Psoas muscle (tissue), 7 donors: ENCODE measurements at regions not wholly inside any gene's neighbourhood (a gene's known extent, or its start where the extent isn't known, plus 50 kb on each side); places are given as distances from the start of the nearest gene placed in this dataset.

ENCODE experiments used
- ATAC-seq, 4 donors: fragments of 200-7000 bp; cut with Tn5 transposase; one replicate each; pipeline ENCODE4 v1.9.1; 2020; ENCODE audit warnings: moderate library complexity in 3 of 4, mild to moderate bottlenecking in 2 of 4
- DNase-seq, 2 donors: peaks; one replicate each; pipeline ENCODE4 v3.0.0-alpha.2; 2020
- H3K27ac ChIP-seq: fragments of 200-600 bp; one replicate; pipeline ENCODE4 v1.8.0; 2022
- H3K27me3 ChIP-seq, 3 donors: fragments of 200-600 bp in 1 of 3; one replicate each; pipeline versions ENCODE4 v1.6.1 to v1.8.0; 2013 to 2022; ENCODE audit warnings: low read length in 2 of 3, mild to moderate bottlenecking in 2 of 3, moderate library complexity in 1 of 3; ENCODE audit not compliant: insufficient read depth in 3 of 3
- H3K36me3 ChIP-seq, 2 donors: fragments of 200-600 bp in 1 of 2; one replicate each; pipeline versions ENCODE4 v1.6.1 to v1.8.0; 2013 to 2022; ENCODE audit warnings: low read depth in 1 of 2, mild to moderate bottlenecking in 1 of 2, moderate library complexity in 1 of 2; ENCODE audit not compliant: insufficient read depth in 1 of 2
- H3K4me1 ChIP-seq: fragments of 200-600 bp; one replicate; pipeline ENCODE4 v1.8.0; 2022
- H3K4me3 ChIP-seq: fragments of 200-600 bp; one replicate; pipeline ENCODE4 v1.8.0; 2022; ENCODE audit warnings: mild to moderate bottlenecking
- H3K9me3 ChIP-seq: fragments of 200-600 bp; one replicate; pipeline ENCODE4 v1.8.0; 2022
- WGBS, 3 donors: extraction: QIAGEN DNeasy Blood & Tissue Kit; methylation state at CpG; one replicate each; pipeline versions ENCODE4 v1.1.6 to v1.1.7; 2013; 5-methylcytosine and 5-hydroxymethylcytosine counted together
- intact Hi-C, 2 donors: fragments of 100-400 bp; cut with DNase I; formaldehyde crosslinking; loops; one replicate each; pipeline versions ENCODE4 v1.11.0 to v1.14.2; 2022
- TF ChIP-seq, protein P1 (sequence below): fragments of 200-600 bp; IDR thresholded peaks from one replicate; pipeline ENCODE4 v1.8.0; 2022; ENCODE audit warnings: antibody characterized with exemption
- donor health status: healthy with polysubstance abuse.
- donor health status: DM: no; HTN: no; CAD: no; lungs with moderate emphysema.
- donor health status: Bipolar disorder and iron deficiency.
- donor health status: healthy.
- donor health status: DM: yes; HTN: yes; CAD: no.
- donor health status: DM: no; HTN: no; CAD: no.
- donor health status: DM: yes; HTN: yes; CAD: no.

DNA sequence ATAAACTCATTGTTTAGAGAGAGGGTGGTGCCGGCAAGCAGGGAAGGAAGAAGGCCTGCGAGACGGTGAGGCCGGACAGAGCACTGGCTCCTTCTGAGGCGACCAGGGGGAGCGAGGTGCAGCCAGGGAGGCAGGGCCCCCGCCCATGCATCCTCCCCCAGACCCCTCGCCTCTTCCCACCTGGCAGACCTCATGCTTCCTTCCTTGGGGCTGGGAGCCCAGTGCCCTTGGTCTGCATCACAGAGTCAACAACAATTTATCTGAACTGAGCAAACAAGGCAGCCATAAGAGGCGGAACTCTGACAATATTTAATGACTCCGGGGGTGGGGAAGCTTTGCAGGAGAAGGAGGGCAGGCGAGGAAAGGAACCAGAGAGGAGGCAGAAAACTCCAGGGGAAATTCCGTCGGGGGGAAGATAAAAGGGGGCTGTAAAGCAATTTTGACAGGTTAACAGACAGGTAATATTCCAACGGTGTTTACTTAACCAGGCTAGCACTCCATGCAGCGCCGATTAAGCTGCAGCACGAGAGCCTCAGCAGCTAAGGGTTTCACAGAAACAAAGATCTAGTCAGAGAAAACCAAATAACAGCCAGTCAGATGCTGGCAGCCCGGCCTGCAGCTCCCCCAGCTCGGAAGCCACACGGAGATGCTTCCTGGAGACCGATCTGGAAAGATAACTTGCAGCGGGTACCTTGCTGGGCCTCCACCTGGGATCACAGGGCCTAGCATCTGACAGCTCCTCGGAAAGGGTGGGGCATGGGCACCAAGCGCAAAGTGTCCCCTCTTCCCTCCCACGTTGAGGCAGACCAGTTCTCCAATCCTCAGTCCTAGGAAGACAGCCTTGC, 398.2 kb downstream of the SOX9 start:
- Histone ChIP-seq H3K27ac (no peak overlapping the region), H3K27me3 (no peaks in the 10 kb centered on the region), H3K4me3 (no peak overlapping the region), H3K4me1 (no peaks in the 10 kb centered on the region), H3K36me3 (no peaks in the 10 kb centered on the region), H3K9me3 (no peaks in the 10 kb centered on the region)
- 65 to 73% (median 66%) methylated on average over 25 of the region's 25 CpGs for WGBS, 3 donors
- DNase-seq: no peak
- TF ChIP-seq, protein P1, sequence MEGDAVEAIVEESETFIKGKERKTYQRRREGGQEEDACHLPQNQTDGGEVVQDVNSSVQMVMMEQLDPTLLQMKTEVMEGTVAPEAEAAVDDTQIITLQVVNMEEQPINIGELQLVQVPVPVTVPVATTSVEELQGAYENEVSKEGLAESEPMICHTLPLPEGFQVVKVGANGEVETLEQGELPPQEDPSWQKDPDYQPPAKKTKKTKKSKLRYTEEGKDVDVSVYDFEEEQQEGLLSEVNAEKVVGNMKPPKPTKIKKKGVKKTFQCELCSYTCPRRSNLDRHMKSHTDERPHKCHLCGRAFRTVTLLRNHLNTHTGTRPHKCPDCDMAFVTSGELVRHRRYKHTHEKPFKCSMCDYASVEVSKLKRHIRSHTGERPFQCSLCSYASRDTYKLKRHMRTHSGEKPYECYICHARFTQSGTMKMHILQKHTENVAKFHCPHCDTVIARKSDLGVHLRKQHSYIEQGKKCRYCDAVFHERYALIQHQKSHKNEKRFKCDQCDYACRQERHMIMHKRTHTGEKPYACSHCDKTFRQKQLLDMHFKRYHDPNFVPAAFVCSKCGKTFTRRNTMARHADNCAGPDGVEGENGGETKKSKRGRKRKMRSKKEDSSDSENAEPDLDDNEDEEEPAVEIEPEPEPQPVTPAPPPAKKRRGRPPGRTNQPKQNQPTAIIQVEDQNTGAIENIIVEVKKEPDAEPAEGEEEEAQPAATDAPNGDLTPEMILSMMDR: no peak
- no peak for ATAC-seq
- intact Hi-C loops: no loop called here

DNA sequence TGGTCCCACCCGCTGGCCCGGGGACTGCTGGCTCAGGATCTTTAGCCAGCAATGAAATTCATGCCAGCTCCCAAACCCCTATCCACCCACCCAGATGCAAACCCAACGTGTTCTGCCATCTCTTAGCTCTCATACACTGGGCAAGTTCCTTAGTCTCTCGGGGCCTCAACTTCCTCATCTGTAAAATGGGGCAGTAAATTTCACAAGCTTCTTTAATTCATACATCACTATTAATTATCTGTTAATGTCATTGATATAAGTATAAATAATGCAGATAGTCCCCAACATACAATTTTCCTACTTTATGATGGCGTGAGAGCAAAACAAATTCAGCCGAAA, 398.7 kb downstream of the SOX9 start:
- Histone ChIP-seq H3K36me3 (no peaks in the 10 kb centered on the region), H3K9me3 (no peaks in the 10 kb centered on the region), H3K27me3 (no peaks in the 10 kb centered on the region), H3K4me1 (no peaks in the 10 kb centered on the region), H3K4me3 (no peak overlapping the region), H3K27ac (no peak overlapping the region)
- TF ChIP-seq, protein P1: no peak
- intact Hi-C loops: no loop called here
- WGBS, 3 donors: 80 to 86% (median 84%) methylated on average over 6 of the region's 6 CpGs
- ATAC-seq (no peak), DNase-seq (no peak)

DNA sequence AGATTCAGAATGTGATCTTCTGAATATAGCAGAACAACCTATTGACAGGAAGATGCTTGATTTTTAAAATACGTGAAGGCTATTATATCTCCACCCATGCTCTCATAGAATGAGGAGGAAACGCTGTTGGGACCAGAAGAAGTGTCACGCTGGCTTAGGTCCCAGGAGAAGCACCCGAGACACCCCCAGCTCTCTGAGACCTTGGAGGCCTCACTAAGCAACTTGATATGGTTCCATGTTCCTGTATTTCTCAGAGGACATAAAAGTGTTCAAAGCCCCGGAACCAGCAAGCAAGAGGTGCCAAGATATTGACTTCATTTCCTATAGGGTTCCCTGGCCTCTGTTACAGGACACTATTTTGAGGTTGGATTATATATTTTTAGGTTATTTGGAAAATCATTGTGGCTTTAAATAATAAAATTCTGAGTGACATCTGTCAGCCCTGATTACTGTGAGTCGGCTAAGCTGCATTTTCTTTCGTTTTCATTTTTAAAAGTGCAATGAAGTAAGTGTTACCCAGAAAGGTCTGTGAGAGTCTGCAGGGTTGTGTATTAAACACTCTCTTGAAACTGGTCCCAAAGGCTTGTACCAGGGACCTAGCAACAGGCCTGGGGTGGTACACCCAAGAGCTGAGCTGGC, 400.0 kb downstream of the SOX9 start:
- Histone ChIP-seq H3K4me3 (no peak overlapping the region), H3K27ac (no peak overlapping the region), H3K9me3 (no peaks in the 10 kb centered on the region), H3K4me1 (no peaks in the 10 kb centered on the region), H3K36me3 (no peaks in the 10 kb centered on the region), H3K27me3 (no peaks in the 10 kb centered on the region)
- intact Hi-C loops: no loop called here
- 80 to 84% (median 82%) methylated on average over 7 of the region's 7 CpGs for WGBS, 3 donors
- TF ChIP-seq, protein P1: no peak
- DNase-seq (no peak), ATAC-seq (no peak)

DNA sequence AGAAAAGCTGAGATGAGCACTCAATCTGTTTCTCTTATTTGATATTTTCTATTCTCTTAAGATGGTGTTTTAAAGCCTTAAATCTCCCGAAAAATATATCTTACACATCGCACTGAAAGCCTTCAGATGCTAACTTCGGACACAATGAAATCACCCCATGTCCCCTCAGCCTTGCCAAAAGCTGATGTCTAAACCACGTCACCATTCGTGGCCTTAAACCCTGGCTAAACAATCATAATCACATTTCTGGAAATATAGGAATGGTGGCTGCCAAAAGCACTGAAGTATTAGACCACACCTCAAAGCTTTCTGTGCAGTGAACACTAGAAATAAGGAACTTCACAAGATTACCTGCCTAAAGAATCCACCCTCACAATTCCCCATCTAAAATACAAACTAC, 402.7 kb downstream of the SOX9 start:
- 71 to 74% (median 71%) methylated on average over 5 of the region's 5 CpGs for WGBS, 3 donors

More for the DNA sequence above, 402.7 kb downstream of the SOX9 start:
- ATAC-seq (no peak), DNase-seq (no peak)
- no peak overlapping the region for H3K27ac ChIP-seq
- TF ChIP-seq, protein P1: no peak
- no peak overlapping the region for H3K4me3 ChIP-seq
- H3K27me3 ChIP-seq: no peaks in the 10 kb centered on the region
- no peaks in the 10 kb centered on the region for H3K36me3 ChIP-seq
- no peaks in the 10 kb centered on the region for H3K4me1 ChIP-seq
- no peaks in the 10 kb centered on the region for H3K9me3 ChIP-seq
- intact Hi-C loops: no loop called here
